ENCODE measurements at regions not wholly inside any gene's neighbourhood (a gene's known extent, or its start where the extent isn't known, plus 50 kb on each side); places are given as distances from the start of the nearest gene placed in this dataset.

GRCh38 chr2:34178482-34178881 lies 579.4 kb upstream of the FAM98A start:
- no peak for DNase-seq
- H3K27me3 ChIP-seq: no peaks in the 10 kb centered on the region
- H3K4me1 ChIP-seq: no peaks in the 10 kb centered on the region
- H3K4me3 ChIP-seq: no peak overlapping the region
- H3K9me3 ChIP-seq: no peaks in the 10 kb centered on the region
- H3K36me3 ChIP-seq: no peaks in the 10 kb centered on the region
- TF ChIP-seq POLR2A (IDR thresholded peaks at IDR 0.05) (no peak), CTCF (IDR thresholded peaks at IDR 0.05) (no peak)
- H3K27ac ChIP-seq: no peak overlapping the region

- no peak for DNase-seq
- Histone ChIP-seq H3K4me3 (no peak overlapping the region), H3K27me3 (no peaks in the 10 kb centered on the region), H3K9me3 (no peaks in the 10 kb centered on the region), H3K27ac (no peak overlapping the region), H3K4me1 (no peaks in the 10 kb centered on the region), H3K36me3 (no peaks in the 10 kb centered on the region)
- no peak for TF ChIP-seq CTCF (IDR thresholded peaks at IDR 0.05)
- TF ChIP-seq POLR2A (IDR thresholded peaks at IDR 0.05): no peak
Measured at GRCh38 chr2:34176693-34177092, 577.6 kb upstream of the FAM98A start.

GRCh38 chr2:34174506-34174905 lies 575.4 kb upstream of the FAM98A start:
- no peak overlapping the region for H3K27ac ChIP-seq
- DNase-seq: no peak
- H3K4me3 ChIP-seq: no peak overlapping the region
- no peaks in the 10 kb centered on the region for H3K9me3 ChIP-seq
- H3K4me1 ChIP-seq: no peaks in the 10 kb centered on the region
- no peaks in the 10 kb centered on the region for H3K36me3 ChIP-seq
- H3K27me3 ChIP-seq: no peaks in the 10 kb centered on the region
- TF ChIP-seq POLR2A (IDR thresholded peaks at IDR 0.05) (no peak), CTCF (IDR thresholded peaks at IDR 0.05) (no peak)

- H3K27me3 ChIP-seq: no peaks in the 10 kb centered on the region
- H3K4me1 ChIP-seq: no peaks in the 10 kb centered on the region
- no peaks in the 10 kb centered on the region for H3K36me3 ChIP-seq
- no peaks in the 10 kb centered on the region for H3K9me3 ChIP-seq
- H3K4me3 ChIP-seq: no peak overlapping the region
- DNase-seq: no peak
- H3K27ac ChIP-seq: no peak overlapping the region
- no peak for TF ChIP-seq CTCF (IDR thresholded peaks at IDR 0.05)
- no peak for TF ChIP-seq POLR2A (IDR thresholded peaks at IDR 0.05)
Measured at GRCh38 chr2:34162231-34162630, 563.1 kb upstream of the FAM98A start.

- Histone ChIP-seq H3K27ac (no peak overlapping the region), H3K27me3 (no peaks in the 10 kb centered on the region), H3K4me3 (no peak overlapping the region), H3K36me3 (no peaks in the 10 kb centered on the region), H3K9me3 (no peaks in the 10 kb centered on the region), H3K4me1 (no peaks in the 10 kb centered on the region)
- no peak for DNase-seq
- TF ChIP-seq POLR2A (IDR thresholded peaks at IDR 0.05) (no peak), CTCF (IDR thresholded peaks at IDR 0.05) (no peak)
Measured at GRCh38 chr2:34161549-34161948, 562.5 kb upstream of the FAM98A start.

- no peak overlapping the region for H3K4me3 ChIP-seq
- H3K9me3 ChIP-seq: no peaks in the 10 kb centered on the region
- no peak for TF ChIP-seq CTCF (IDR thresholded peaks at IDR 0.05)
- no peak for TF ChIP-seq POLR2A (IDR thresholded peaks at IDR 0.05)
- no peak for DNase-seq
- H3K4me1 ChIP-seq: no peaks in the 10 kb centered on the region
- H3K27me3 ChIP-seq: no peaks in the 10 kb centered on the region
- no peaks in the 10 kb centered on the region for H3K36me3 ChIP-seq
- no peak overlapping the region for H3K27ac ChIP-seq
Measured at GRCh38 chr2:34159901-34160300, 560.8 kb upstream of the FAM98A start.
